NT2/D1 (cell line): ENCODE measurements at regions not wholly inside any gene's neighbourhood (a gene's known extent, or its start where the extent isn't known, plus 50 kb on each side); places are given as distances from the start of the nearest gene placed in this dataset.

Source experiments
- SUZ12 ChIP-seq: IDR thresholded peaks from 2 replicates; pipeline ENCODE4 v1.6.1; 2011; ENCODE audit not compliant: insufficient read length, insufficient read depth; ENCODE audit errors: extremely low read depth
- ZNF274 ChIP-seq: IDR thresholded peaks from 2 replicates; pipeline ENCODE4 v1.6.1; 2011; ENCODE audit warnings: mild to moderate bottlenecking, low read depth, low read length

DNA sequence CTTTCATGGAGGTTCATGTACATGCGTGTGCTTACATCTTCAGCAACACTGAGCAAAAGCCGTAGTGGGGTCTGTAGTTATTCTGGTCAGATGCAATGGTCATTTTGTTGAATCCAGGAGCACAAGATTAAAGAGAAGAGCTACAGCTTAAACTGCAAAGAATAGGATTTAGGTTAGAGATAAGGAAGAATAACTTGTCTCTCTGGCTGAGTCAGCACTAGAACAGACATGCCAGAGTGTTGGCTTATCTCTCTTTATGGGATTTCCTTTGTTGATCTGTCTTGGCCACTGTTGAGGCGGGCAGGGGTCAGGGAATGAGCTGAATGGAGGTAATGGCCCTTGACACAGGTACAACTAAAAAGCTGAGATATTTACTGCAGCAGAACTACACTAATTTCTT, 473.5 kb downstream of the CCSER2 start:
- no peak for TF ChIP-seq SUZ12
- no peak for TF ChIP-seq ZNF274
